H4 (cell line): ENCODE measurements at regions not wholly inside any gene's neighbourhood (a gene's known extent, or its start where the extent isn't known, plus 50 kb on each side); places are given as distances from the start of the nearest gene placed in this dataset.

ENCODE experiments used
- DNase-seq: peaks from one replicate; pipeline ENCODE4 v3.0.0-alpha.2; 2015; ENCODE audit warnings: low spot score

DNA sequence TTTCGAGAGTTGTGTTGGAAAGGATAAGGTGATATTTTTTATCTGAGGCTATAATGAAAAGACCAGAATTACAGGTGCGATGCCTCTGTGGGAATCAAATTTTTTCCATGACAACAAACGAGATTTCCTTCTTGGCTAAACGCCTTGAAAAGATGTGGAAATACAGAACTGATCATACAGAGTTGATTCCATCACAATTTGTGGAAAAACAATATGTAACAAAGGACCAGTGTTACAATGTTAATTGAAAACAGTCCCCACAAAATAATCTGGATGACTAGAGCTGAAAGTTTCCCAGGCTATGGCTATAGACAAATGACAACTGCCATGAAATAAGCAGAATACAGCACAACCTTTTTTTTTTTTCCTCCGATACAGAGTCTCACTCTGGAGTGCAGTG, 628.9 kb downstream of the DIAPH3 start:
- no peak for DNase-seq

DNA sequence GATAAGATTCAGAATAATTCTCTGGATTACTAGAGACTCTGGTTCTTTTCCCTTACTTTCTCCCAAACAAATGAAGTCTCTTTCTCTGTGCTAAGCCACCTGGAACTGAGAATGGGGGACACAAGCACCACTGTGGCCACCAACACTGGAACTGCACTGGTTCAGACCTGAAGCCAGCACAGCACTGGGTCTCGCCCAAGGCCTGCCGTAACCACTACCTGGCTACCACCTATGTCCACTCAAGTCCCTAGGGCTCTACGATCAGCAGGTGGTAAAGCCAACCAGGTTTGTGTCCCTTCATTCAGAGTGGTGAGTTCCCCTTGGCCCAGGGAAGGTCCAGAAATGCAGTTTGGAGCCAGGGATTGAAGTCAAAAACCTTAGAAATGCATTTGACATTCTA, 626.2 kb downstream of the DIAPH3 start:
- DNase-seq, result no peak

GRCh38 chr13:59538512-59538911, 625.2 kb downstream of the DIAPH3 start:
- no peak for DNase-seq

GRCh38 chr13:59542303-59542702, 621.4 kb downstream of the DIAPH3 start:
- DNase-seq, result no peak

DNA sequence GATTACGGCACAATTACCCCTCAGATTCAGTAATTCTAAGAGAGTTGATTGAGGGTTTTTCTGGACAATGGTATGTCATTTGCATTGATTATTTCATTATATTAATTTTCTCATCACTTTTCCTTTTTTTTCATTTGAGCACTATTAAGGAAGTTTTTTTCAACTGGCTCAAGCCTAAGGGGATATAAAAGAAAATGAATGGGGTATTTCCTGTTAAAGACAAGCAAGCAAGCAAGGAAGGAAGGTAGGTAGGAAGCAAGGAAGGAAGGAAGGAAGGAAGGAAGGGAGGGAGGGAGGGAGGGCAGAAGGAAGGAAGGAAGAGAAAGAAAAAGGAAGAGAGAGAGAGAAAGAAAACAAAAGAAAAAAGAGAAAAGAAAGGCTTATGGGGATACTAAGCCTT, 620.3 kb downstream of the DIAPH3 start:
- no peak for DNase-seq

DNA sequence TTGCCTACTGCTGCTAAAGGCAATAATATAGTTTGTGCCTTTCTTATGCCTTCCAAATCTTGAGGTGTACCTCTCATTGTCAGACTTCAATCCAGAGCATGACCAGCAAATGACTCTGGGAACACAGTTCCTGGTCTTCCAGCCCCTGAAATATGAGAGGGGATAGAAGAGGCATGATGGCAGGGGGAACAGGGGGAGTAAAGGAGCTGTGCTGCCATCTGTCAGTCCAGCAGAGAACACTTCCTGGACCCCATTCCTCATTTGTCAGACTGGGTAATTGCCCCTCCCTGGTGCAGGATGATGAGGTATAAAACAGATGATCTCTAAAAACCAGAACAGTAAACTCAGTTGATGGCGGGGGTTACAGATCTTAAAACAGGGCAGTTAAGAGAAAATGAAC, 618.7 kb downstream of the DIAPH3 start:
- no peak for DNase-seq

GRCh38 chr13:59546178-59546577, 617.5 kb downstream of the DIAPH3 start:
- no peak for DNase-seq

- no peak for DNase-seq
Observed at GRCh38 chr13:59547950-59548349, 615.8 kb downstream of the DIAPH3 start.

DNA sequence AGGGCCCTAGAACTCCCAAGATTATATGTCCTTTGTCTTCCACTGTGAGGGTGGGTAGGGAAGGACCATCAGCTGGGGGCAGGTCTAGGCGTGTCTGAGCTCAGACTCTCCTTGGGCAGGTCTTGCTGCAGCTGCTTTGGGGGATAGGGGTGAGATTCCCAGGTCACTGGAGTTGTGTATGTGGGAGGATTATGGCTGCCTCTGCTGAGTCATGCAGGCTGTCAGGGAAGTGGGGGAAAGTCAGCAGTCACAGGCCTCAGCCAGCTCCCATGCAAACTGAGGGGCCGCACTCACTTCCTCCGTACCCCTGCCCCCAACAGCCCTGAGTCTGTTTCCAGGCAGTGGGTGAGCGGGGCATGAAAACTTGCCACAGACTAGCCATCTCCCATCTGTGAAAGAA, 600.8 kb downstream of the DIAPH3 start:
- DNase-seq, result no peak

DNA sequence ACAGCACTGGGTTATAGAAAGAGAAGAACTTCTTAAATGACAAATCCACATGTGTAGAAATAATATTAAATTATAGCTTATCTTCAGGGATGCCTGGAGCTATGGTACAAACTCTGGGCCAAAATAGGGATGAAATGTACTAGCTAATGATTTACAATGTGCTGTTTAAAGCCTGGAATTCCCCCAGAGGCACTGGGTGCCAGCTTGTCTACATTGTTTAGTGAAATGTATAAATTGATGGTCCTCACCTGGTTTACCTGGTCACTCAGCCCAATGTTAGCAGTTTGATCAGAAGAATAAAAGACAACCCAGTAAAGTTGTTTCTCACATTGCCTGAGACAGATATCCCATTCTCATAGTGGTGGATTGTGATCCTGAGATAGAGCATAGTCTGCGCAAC, 597.2 kb downstream of the DIAPH3 start:
- no peak for DNase-seq

DNA sequence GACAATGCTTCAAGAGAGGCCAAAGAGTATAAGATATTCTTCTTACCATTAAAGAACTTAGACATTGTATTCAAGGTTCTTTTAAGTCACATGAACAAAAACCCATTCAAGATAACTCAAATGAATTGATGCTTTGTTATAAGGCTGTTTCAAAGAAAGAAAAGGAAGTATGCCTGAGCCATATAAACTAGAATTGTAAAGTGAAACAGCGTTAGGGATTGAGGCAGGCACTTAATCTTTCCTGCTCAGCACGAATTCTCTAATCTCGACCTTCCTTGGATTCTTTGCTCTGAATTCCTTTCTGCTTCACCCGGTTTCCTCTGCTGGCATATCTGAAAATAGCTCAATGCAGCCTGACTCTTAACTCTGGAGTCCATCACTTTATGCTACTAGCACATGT, 595.4 kb downstream of the DIAPH3 start:
- no peak for DNase-seq

DNA sequence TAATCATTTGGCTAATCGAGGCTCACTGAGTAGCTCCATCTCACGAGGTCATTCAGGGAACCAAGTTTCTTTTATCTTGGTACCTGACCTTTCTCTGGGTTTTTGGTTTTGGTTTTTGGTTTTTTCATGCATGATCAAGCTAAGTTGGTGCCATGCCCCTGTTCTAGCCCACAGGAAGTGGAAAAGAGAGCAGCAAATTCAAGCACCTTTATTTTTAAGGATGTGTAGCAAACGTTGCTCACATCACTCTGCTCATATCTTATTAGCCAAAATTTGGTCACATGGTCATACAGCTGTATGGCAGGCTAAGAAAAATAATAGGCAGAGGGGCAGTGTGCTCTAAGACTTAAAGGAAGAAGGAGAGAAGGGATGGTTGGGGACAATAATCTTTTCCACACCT, 593.5 kb downstream of the DIAPH3 start:
- no peak for DNase-seq

DNA sequence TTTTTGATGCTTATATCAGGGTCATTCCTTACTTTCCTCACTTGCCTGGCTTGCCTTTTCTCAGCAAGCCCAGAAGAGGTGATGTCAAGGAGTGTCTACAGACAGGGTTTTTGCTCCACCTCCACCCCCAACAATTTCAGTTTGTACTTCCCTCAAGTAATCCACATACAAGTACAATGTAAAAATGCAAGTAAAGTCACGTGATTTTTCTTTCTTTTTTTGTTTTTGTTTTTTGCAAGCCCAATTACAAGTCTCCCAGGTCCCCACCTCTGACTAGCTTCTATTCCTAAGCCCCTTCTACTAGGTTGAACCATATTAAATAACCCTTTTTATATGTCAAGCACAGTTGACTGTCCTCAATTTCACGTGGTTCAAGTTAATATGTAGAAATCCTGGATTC, 579.6 kb downstream of the DIAPH3 start:
- no peak for DNase-seq

DNA sequence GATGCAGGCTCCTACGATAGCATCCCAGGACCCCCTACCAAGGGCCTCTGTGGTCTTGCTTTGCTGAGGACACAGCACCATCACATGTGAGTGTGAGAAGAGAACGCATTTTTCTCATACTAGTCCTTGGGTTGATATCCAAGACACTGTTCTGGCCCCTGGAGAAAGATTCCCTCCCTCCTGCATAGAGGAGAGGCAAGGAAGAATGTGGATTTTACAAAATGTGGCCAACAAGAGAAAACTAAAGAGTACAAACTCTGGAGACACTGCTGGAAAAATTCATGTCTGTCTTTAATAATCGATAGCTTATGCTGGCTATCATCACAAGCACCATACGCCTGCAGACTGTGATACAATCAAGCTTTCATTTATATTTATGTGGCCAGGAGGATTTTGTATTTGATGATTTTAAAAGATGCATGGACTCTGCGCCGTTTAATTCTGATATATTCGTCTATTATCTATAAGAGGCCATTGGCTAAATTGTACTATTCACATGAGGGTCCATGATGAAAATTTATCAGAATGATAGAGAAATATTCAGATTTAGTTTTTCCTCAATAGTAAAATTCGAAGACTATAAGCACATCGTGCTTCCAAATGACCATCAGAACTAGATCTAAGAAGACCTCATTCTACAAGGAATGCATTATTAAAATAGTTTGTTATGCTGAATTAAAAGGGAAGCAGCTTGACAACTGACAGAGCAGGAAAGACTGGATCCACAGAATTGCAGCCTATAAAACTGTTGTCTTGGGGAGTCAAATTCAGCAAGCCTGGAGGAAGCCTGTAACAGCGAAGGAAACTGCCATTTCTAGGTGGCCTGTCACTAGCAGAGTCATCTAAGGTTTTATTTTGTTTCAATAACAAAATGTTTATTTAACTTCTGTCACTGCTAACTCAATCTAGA, 578.7 kb downstream of the DIAPH3 start:
- DNase-seq, result no peak

DNA sequence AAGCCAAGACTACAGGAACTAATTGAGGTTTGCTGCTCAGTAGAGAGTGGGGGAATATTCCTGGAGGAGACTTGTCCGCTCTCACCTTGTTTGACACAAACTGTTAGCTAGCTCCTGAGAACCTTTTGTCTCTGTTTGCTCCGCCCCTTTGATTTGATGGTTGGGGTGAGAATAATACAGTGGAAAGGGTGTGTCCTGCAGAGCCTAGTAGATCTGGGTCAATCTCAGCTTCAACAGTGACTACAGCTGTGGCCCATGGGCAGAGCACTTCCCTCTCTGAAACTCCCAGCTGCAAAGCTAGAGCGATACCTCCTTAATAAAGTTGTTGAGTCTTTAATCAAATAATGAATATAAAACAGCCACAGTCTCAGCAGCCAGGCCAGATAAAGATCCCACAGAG, 576.7 kb downstream of the DIAPH3 start:
- DNase-seq, result no peak

- no peak for DNase-seq
Observed at GRCh38 chr13:59587971-59588716, 575.6 kb downstream of the DIAPH3 start.

GRCh38 chr13:59588717-59589067, 575.0 kb downstream of the DIAPH3 start:
- no peak for DNase-seq

GRCh38 chr13:59601993-59602392, 561.7 kb downstream of the DIAPH3 start:
- no peak for DNase-seq

DNA sequence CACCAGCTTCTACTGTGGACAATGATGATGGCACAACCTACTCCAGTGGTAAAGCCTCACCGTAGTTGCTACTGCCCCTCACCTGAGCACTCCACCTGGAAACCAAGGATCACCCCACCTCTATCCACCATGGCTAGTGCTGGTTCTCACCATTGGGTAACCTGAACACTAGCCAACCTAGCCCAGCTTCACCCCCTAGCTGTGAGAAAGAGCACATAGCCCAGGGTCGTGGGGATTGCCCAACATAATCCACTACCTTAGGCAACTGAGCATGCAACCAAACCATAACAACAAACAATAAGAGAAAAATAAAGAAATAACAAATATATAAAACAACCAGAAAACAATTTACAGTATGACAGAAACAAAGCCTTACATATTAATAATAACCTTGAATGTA, 560.1 kb downstream of the DIAPH3 start:
- DNase-seq, result no peak

GRCh38 chr13:59607172-59607571, 556.6 kb downstream of the DIAPH3 start:
- no peak for DNase-seq

GRCh38 chr13:59607780-59608233, 555.9 kb downstream of the DIAPH3 start:
- no peak for DNase-seq

- no peak for DNase-seq
Observed at GRCh38 chr13:59609421-59609820, 554.3 kb downstream of the DIAPH3 start.
